ENCODE measurements at regions not wholly inside any gene's neighbourhood (a gene's known extent, or its start where the extent isn't known, plus 50 kb on each side); places are given as distances from the start of the nearest gene placed in this dataset.

DNA sequence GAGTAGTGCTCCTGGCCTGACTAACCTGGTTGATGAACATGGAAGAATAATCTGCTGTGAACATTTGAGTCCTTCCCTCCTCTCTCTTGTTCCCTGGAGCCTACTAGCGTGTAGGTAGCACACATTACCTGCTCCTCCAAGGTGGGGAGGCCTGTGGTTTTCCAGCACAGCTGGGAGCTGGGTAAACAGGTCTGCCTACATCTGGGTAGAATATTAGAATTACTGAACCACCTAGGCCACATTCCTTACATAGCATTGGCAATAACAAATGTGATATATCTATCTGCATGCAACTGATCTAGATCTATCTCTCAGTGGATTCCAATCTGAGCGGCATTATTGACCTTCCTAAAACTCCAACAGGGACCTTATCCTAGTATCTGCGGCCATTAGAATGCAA lies 151.0 kb upstream of the ZNF366 start:
- TF ChIP-seq, protein P1, sequence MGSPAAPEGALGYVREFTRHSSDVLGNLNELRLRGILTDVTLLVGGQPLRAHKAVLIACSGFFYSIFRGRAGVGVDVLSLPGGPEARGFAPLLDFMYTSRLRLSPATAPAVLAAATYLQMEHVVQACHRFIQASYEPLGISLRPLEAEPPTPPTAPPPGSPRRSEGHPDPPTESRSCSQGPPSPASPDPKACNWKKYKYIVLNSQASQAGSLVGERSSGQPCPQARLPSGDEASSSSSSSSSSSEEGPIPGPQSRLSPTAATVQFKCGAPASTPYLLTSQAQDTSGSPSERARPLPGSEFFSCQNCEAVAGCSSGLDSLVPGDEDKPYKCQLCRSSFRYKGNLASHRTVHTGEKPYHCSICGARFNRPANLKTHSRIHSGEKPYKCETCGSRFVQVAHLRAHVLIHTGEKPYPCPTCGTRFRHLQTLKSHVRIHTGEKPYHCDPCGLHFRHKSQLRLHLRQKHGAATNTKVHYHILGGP (tag by site-specific recombination; IDR thresholded peaks at IDR 0.05), result no peak
- TF ChIP-seq ZNF221 (tag by site-specific recombination; IDR thresholded peaks at IDR 0.05; ENCODE audit: borderline replicate concordance) (no peak), ZBTB1 (tag by site-specific recombination; IDR thresholded peaks at IDR 0.05) (no peak)
- CTCF ChIA-PET, result no interaction called here
- POLR2A ChIA-PET, result no interaction called here
- Histone ChIP-seq H3K36me3 (ENCODE audit: control insufficient read depth in 2 of 2, insufficient read depth in 1 of 2, low read length in 2 of 2) (no peaks in the 10 kb centered on the region), H3K4me1 (ENCODE audit: control insufficient read depth, insufficient read depth, low read length) (no peaks in the 10 kb centered on the region), H3K27ac (ENCODE audit: extremely low read depth, low read depth, low read length) (no peak overlapping the region), H3K9me3 (ENCODE audit: control insufficient read depth, insufficient read depth, low read depth, low read length) (no peaks in the 10 kb centered on the region), H3K4me3 (ENCODE audit: low read depth, low read length) (no peak overlapping the region)

DNA sequence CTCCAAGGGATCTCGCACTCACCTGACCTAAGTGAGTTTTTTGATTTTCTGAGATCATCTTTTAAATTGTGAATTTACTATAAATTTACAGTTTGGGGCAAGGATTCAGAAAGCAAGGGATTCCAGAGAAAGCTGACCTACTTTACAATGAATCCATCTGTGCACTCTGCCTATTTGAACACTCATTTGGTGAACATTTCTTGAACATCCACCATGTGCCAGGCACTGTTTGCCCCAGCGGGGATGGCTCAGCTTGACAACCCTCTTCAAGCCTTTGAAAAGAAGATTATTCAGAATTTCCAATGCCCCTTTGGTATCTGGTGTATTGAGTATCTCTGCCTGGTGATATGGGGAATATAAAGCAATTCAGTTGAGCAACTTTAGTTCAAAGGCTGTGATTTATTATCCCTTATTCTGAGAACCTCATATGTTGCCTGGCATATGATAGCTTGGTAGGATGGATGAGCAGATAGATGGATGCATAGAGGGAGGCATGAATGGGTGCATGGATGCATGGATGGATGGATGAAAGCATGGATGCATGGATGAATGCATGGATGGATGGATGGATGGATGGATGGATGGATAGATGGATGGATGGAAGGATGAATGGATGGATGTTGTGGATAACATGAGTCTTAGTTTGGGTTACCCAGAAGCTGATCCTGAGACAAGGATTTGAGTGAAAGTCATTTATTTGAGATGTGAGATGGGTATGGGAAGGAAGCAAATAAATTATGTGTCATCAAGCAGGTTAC lies 149.7 kb upstream of the ZNF366 start:
- ChIA-PET CTCF (no interaction called here), POLR2A (no interaction called here)
- Histone ChIP-seq H3K4me1 (ENCODE audit: control insufficient read depth, insufficient read depth, low read length) (no peaks in the 10 kb centered on the region), H3K9me3 (ENCODE audit: control insufficient read depth, insufficient read depth, low read depth, low read length) (no peaks in the 10 kb centered on the region), H3K27ac (ENCODE audit: extremely low read depth, low read depth, low read length) (no peak overlapping the region), H3K36me3 (ENCODE audit: control insufficient read depth in 2 of 2, insufficient read depth in 1 of 2, low read length in 2 of 2) (no peaks in the 10 kb centered on the region), H3K4me3 (ENCODE audit: low read depth, low read length) (no peak overlapping the region)
- TF ChIP-seq ZBTB48 (tag by site-specific recombination; IDR thresholded peaks at IDR 0.05) (no peak), ZBTB17 (tag by site-specific recombination; IDR thresholded peaks at IDR 0.05) (peak; percentile 91), ZNF366 (tag by site-specific recombination; conservative IDR thresholded peaks at IDR 0.05) (peak; percentile 93), ZNF707 (tag by site-specific recombination; IDR thresholded peaks at IDR 0.05) (no peak)

DNA sequence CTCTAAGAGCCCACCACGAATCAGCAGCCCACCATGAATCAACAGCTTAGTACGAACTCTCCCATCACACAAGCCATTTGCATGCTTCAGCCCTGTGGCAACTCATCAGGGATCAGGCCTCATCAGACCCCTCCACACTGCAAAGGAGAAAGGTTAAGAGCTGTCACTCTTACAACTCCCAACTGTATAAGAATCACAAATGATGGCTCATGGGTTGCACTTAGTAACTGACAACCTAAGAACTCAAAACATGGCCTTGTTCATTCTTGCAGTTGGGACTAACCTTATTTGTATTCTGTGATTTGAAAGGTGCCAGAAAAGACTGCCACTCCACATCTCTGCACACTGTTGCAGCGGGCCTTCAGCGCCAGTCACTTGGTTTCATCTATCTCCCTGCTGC lies 149.1 kb upstream of the ZNF366 start:
- Histone ChIP-seq H3K9me3 (ENCODE audit: control insufficient read depth, insufficient read depth, low read depth, low read length) (no peaks in the 10 kb centered on the region), H3K4me3 (ENCODE audit: low read depth, low read length) (no peak overlapping the region), H3K4me1 (ENCODE audit: control insufficient read depth, insufficient read depth, low read length) (peaks cover 3% of the 10 kb centered on the region; the same call in 1 of the 2 replicates), H3K36me3 (ENCODE audit: control insufficient read depth in 2 of 2, insufficient read depth in 1 of 2, low read length in 2 of 2) (no peaks in the 10 kb centered on the region), H3K27ac (ENCODE audit: extremely low read depth, low read depth, low read length) (no peak overlapping the region)
- CTCF ChIA-PET, result interaction anchor here (0.6 kb wide), 1 partner anchor 96 kb away, joined by 3 read pairs; no protein-coding TSS in a partner anchor
- POLR2A ChIA-PET, result no interaction called here
- no peak for TF ChIP-seq ZNF19 (tag by site-specific recombination; IDR thresholded peaks at IDR 0.05; ENCODE audit: low read depth)
- no peak for TF ChIP-seq ZNF214 (tag by site-specific recombination; IDR thresholded peaks at IDR 0.05; ENCODE audit: borderline replicate concordance)
- TF ChIP-seq ZNF366 (tag by site-specific recombination; conservative IDR thresholded peaks at IDR 0.05), result no peak
- no peak for TF ChIP-seq ZFP37 (tag by site-specific recombination; IDR thresholded peaks at IDR 0.05)

DNA sequence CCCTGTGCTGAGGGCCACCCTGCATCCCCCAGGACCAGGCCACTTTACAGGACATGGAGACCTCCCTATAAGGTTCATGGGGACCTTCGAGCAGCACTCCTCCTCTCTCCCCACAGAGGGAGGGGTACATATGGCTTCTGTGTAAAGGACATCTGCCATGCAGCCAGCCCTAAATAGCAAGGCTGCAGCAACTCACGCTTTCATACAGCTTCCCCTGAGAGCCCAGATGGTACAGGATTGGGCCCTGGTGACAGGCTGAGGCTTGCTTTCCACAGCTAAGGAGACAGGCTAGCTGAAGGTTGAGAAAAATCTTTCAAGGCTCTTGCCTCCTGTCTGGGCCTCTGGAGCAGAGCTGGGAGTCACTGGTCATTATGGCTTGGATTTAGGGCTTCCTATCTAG lies 147.0 kb upstream of the ZNF366 start:
- TF ChIP-seq ZNF626 (tag by site-specific recombination; IDR thresholded peaks at IDR 0.05), result no peak
- TF ChIP-seq ZNF341 (tag by site-specific recombination; IDR thresholded peaks at IDR 0.05; ENCODE audit: low read depth), result no peak
- TF ChIP-seq ZBTB17 (tag by site-specific recombination; IDR thresholded peaks at IDR 0.05), result no peak
- no peak for TF ChIP-seq ZNF138 (tag by site-specific recombination; IDR thresholded peaks at IDR 0.05; ENCODE audit: borderline replicate concordance)
- no peak for TF ChIP-seq ZNF324 (tag by site-specific recombination; IDR thresholded peaks at IDR 0.05)
- TF ChIP-seq, protein P2, sequence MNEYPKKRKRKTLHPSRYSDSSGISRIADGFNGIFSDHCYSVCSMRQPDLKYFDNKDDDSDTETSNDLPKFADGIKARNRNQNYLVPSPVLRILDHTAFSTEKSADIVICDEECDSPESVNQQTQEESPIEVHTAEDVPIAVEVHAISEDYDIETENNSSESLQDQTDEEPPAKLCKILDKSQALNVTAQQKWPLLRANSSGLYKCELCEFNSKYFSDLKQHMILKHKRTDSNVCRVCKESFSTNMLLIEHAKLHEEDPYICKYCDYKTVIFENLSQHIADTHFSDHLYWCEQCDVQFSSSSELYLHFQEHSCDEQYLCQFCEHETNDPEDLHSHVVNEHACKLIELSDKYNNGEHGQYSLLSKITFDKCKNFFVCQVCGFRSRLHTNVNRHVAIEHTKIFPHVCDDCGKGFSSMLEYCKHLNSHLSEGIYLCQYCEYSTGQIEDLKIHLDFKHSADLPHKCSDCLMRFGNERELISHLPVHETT (tag by site-specific recombination; IDR thresholded peaks at IDR 0.05), result no peak
- POLR2A ChIA-PET, result no interaction called here
- CTCF ChIA-PET, result interaction anchor here (0.6 to 1.3 kb wide), 2 partner anchors 16 to 161 kb away, joined by 4 to 6 read pairs; no protein-coding TSS in a partner anchor
- no peaks in the 10 kb centered on the region for H3K36me3 ChIP-seq (ENCODE audit: control insufficient read depth in 2 of 2, insufficient read depth in 1 of 2, low read length in 2 of 2)
- H3K4me3 ChIP-seq (ENCODE audit: low read depth, low read length), result no peak overlapping the region
- no peaks in the 10 kb centered on the region for H3K9me3 ChIP-seq (ENCODE audit: control insufficient read depth, insufficient read depth, low read depth, low read length)
- H3K27ac ChIP-seq (ENCODE audit: extremely low read depth, low read depth, low read length), result no peak overlapping the region
- H3K4me1 ChIP-seq (ENCODE audit: control insufficient read depth, insufficient read depth, low read length), result peaks cover 3% of the 10 kb centered on the region; the same call in 1 of the 2 replicates

Data from HEK293 (cell line).